ENCODE measurements at regions not wholly inside any gene's neighbourhood (a gene's known extent, or its start where the extent isn't known, plus 50 kb on each side); places are given as distances from the start of the nearest gene placed in this dataset.
"Not testable (repeated sequence)": the region's sequence is repeated elsewhere in the genome, so short reads cannot be mapped to it uniquely, and the experiment has no call there.

- DNase-seq (ENCODE audit: low read depth in 3 of 3, low spot score in 2 of 3): not testable (repeated sequence)
Observed at GRCh38 chr5:6241056-6241455, 137.3 kb downstream of the MED10 start.

- no peak for DNase-seq (ENCODE audit: low read depth in 3 of 3, low spot score in 2 of 3)
Observed at GRCh38 chr5:6236858-6237481, 141.4 kb downstream of the MED10 start.

- DNase-seq (ENCODE audit: low read depth in 3 of 3, low spot score in 2 of 3): no peak
Observed at GRCh38 chr5:6236170-6236793, 142.1 kb downstream of the MED10 start.

- DNase-seq (ENCODE audit: low read depth in 3 of 3, low spot score in 2 of 3): no peak
Observed at GRCh38 chr5:6235726-6236125, 142.6 kb downstream of the MED10 start.

GRCh38 chr5:6228257-6229250 is 149.8 kb downstream of the MED10 start:
- DNase-seq (ENCODE audit: low read depth in 3 of 3, low spot score in 2 of 3): no peak

- no peak for DNase-seq (ENCODE audit: low read depth in 3 of 3, low spot score in 2 of 3)
Observed at GRCh38 chr5:6225121-6225607, 153.2 kb downstream of the MED10 start.

GRCh38 chr5:6224406-6224805 is 153.9 kb downstream of the MED10 start:
- no peak for DNase-seq (ENCODE audit: low read depth in 3 of 3, low spot score in 2 of 3)

- no peak for DNase-seq (ENCODE audit: low read depth in 3 of 3, low spot score in 2 of 3)
Observed at GRCh38 chr5:6222899-6223298, 155.4 kb downstream of the MED10 start.

GRCh38 chr5:6222121-6222520 is 156.2 kb downstream of the MED10 start:
- no peak for DNase-seq (ENCODE audit: low read depth in 3 of 3, low spot score in 2 of 3)

- no peak for DNase-seq (ENCODE audit: low read depth in 3 of 3, low spot score in 2 of 3)
Observed at GRCh38 chr5:6221141-6221626, 157.2 kb downstream of the MED10 start.

- DNase-seq (ENCODE audit: low read depth in 3 of 3, low spot score in 2 of 3): no peak
Observed at GRCh38 chr5:6220346-6221088, 157.8 kb downstream of the MED10 start.

- DNase-seq (ENCODE audit: low read depth in 3 of 3, low spot score in 2 of 3): no peak
Observed at GRCh38 chr5:6218517-6218916, 159.8 kb downstream of the MED10 start.

GRCh38 chr5:6218116-6218515 is 160.2 kb downstream of the MED10 start:
- no peak for DNase-seq (ENCODE audit: low read depth in 3 of 3, low spot score in 2 of 3)

GRCh38 chr5:6216471-6217075 is 161.8 kb downstream of the MED10 start:
- no peak for DNase-seq (ENCODE audit: low read depth in 3 of 3, low spot score in 2 of 3)

- no peak for DNase-seq (ENCODE audit: low read depth in 3 of 3, low spot score in 2 of 3)
Observed at GRCh38 chr5:6215891-6216290, 162.5 kb downstream of the MED10 start.

- DNase-seq (ENCODE audit: low read depth in 3 of 3, low spot score in 2 of 3): no peak
Observed at GRCh38 chr5:6212244-6212643, 166.1 kb downstream of the MED10 start.

- no peak for DNase-seq (ENCODE audit: low read depth in 3 of 3, low spot score in 2 of 3)
Observed at GRCh38 chr5:6206501-6206900, 171.8 kb downstream of the MED10 start.

- no peak for DNase-seq (ENCODE audit: low read depth in 3 of 3, low spot score in 2 of 3)
Observed at GRCh38 chr5:6202968-6203365, 175.4 kb downstream of the MED10 start.

- no peak for DNase-seq (ENCODE audit: low read depth in 3 of 3, low spot score in 2 of 3)
Observed at GRCh38 chr5:6202149-6202967, 176.0 kb downstream of the MED10 start.
